Caki2 (cell line): ENCODE measurements at regions not wholly inside any gene's neighbourhood (a gene's known extent, or its start where the extent isn't known, plus 50 kb on each side); places are given as distances from the start of the nearest gene placed in this dataset.

Source experiments
- DNase-seq: peaks from one replicate; pipeline ENCODE4 v3.0.0-alpha.2; 2015; ENCODE audit warnings: low read depth
- in situ Hi-C: cut with HindIII; loops from 2 replicates; pipeline ENCODE4 v1.10.0; 2016; ENCODE audit warnings: low sequenced_read_pairs, low pct_unique_long_range_greater_than_20kb, mixed read lengths

DNA sequence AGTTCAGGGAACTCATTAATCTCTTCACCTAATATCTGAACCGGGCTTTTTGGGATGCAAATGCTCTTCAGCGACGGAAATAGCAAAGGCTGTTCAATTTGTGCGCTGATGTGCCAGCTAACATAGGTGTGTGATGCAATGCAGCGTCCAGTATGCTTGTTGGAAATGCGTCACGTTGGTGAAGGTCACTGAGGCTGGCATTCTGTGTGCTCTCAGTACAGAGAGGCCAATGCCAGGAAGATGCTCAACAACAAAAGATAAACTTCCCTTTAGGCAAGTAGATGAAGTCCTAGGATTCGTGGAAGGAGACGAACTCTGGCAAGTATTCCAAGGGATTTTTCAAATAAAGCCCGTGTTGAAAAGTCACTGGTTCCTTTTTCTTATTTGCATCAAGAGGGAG, 649.5 kb upstream of the MKI67 start:
- DNase-seq, result no peak

GRCh38 chr10:128776673-128777252, 650.5 kb upstream of the MKI67 start:
- no peak for DNase-seq
- in situ Hi-C loops, result no loop called here

More for the DNA sequence above, 649.5 kb upstream of the MKI67 start:
- in situ Hi-C loops, result no loop called here

GRCh38 chr10:128777342-128777741, 651.1 kb upstream of the MKI67 start:
- no peak for DNase-seq
- in situ Hi-C loops, result no loop called here

- no peak for DNase-seq
- in situ Hi-C loops, result no loop called here
Observed at GRCh38 chr10:128779416-128779815, 653.2 kb upstream of the MKI67 start.

GRCh38 chr10:128780156-128780761, 654.0 kb upstream of the MKI67 start:
- no peak for DNase-seq
- in situ Hi-C loops, result no loop called here

GRCh38 chr10:128781637-128782036, 655.4 kb upstream of the MKI67 start:
- DNase-seq, result no peak
- in situ Hi-C loops, result no loop called here

- in situ Hi-C loops, result no loop called here
- DNase-seq, result no peak
Observed at GRCh38 chr10:128784444-128784843, 658.2 kb upstream of the MKI67 start.

DNA sequence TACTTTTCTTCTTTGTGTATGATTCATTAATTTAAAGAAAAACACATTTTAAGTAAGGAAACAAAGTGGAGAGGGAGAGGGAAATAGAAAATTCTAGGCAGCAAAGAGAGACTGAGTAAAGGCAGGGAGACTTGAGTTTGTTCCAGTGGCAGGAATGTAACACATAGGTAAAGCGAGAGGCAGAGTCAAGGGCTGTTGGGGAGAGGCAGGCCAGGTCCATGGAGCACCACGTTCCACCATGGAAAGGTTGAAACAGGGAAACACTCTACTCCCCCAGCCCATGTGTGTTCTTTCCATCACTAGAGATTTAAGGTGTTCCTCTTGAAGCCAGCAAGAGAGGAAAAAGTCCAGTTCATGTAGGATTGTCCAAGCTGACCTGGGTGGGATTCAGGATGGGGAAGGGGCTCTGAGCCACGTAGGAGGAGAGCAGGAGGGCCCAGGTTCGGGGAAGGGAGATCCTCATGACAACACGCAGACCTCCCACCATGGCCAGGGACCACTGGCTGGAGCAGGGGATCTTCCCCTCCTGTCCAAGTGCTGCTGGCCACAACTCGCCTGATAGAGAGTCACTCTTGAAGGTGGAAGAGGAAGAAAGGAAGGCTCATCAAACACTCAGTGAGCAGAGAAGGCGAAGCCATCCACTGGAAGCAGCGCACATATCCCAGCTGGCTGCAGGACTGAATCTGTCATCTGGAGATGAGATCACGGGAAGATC, 666.4 kb upstream of the MKI67 start:
- DNase-seq, result no peak
- in situ Hi-C loops, result no loop called here

- DNase-seq, result no peak
- in situ Hi-C loops, result no loop called here
Observed at GRCh38 chr10:128793726-128794655, 667.8 kb upstream of the MKI67 start.

GRCh38 chr10:128796396-128796912, 670.2 kb upstream of the MKI67 start:
- in situ Hi-C loops, result no loop called here
- DNase-seq, result no peak

- in situ Hi-C loops, result no loop called here
- DNase-seq, result no peak
Observed at GRCh38 chr10:128802062-128802461, 665.0 kb upstream of the MGMT start.

DNA sequence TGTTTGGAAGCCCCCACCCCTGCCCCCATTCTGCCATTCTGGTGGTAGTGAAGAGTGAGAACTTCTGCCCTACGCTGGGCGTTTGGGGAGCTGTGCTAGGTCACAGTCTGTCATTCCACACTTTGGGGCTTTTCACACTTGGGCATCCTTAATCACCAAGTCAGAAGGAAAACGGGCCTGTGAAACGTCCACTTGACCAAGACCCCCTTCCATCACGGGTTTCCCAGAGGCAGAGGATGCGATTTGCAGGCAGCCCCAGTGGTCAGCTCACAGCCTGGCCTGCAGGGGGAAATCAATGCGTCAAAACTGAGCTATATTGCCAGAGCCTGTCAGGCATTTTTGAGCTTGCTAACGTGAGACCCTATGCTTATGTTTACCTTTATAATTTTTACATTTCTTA, 663.3 kb upstream of the MGMT start:
- DNase-seq, result no peak
- in situ Hi-C loops, result no loop called here

DNA sequence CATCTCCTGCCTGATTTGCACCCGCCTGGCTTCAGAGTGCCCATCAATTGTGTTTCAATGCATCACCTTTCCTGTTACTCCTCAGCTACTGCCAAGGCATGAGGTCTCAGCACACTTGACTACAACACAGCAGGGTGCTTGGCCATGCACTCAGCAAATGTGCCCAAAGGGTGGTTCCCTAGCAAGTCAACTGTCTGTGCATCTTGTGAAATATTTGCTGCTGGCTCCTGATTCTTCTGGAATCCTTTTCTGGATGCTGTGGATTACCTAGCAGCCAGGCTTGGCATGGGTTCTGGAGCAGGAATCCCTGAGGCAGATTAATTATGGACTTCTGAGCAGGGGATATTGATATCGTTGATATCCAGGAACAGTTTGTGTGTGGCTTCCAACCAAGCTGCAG, 662.6 kb upstream of the MGMT start:
- DNase-seq, result no peak

GRCh38 chr10:128808921-128809440, 658.1 kb upstream of the MGMT start:
- no peak for DNase-seq
- in situ Hi-C loops, result no loop called here

More for the DNA sequence above, 662.6 kb upstream of the MGMT start:
- in situ Hi-C loops, result no loop called here

DNA sequence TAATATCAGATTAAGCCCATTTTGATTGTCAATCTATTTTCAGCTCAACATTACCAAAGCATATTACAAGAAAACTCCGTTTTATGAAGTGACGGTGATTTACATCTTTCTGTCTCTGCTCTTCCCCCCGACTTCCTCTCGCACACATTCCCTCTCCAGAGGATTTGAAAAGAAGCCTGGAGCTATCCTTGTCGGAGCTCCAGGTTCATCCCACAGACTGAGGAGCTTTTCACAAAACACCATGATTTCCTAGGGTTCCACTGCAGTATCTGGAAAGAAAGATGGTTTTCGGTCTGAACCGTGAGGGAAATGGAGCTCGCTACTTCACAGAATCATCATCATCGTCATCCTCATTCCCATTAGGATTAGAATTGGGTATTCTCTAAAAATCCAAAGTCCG, 655.5 kb upstream of the MGMT start:
- in situ Hi-C loops, result no loop called here
- no peak for DNase-seq

DNA sequence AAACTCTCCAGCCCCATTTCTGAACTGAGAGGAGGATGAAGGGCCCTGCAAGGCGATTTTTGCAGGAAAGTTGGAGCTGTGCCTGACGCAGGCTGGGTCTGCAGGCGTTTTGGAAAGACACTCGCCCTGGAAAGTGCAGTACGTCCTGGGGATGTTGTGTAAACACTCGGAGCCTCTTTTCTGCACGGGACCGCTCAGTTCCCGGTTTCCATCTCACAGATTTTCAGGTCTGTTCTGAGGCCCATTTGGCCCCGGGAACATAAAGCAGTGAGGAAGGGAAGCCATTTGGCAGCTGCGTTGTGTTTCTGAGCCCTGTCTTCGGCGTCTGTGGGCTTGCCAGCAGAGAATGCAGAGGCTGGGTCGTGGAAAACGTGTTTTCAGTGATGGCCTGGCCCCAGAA, 655.0 kb upstream of the MGMT start:
- in situ Hi-C loops, result no loop called here

GRCh38 chr10:128813574-128813973, 653.5 kb upstream of the MGMT start:
- DNase-seq, result no peak
- in situ Hi-C loops, result no loop called here

More for the DNA sequence above, 655.0 kb upstream of the MGMT start:
- no peak for DNase-seq

GRCh38 chr10:128814024-128814423, 653.0 kb upstream of the MGMT start:
- in situ Hi-C loops, result no loop called here
- no peak for DNase-seq
